ENCODE measurements at regions not wholly inside any gene's neighbourhood (a gene's known extent, or its start where the extent isn't known, plus 50 kb on each side); places are given as distances from the start of the nearest gene placed in this dataset.

DNA sequence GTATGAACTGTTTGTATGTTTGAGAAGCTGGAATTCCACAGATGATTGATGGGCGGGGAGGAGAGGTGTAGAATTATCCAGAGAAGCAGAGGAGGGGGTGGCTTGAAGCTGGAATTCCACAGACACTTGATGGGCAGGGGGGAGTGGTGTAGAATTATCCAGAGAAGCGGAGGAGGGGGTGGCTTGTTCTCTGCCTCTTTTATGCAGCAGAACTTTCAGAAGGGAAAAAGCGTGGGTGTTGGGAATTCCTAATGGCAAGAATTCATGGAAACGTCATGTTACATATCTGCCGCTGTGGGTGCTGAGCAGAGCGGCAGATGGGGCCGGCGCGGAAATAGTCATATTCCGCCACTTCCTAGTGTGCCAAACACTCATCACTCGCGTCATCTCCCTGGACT, 167.9 kb upstream of the KCNG1 start:
- TF ChIP-seq, protein P1, sequence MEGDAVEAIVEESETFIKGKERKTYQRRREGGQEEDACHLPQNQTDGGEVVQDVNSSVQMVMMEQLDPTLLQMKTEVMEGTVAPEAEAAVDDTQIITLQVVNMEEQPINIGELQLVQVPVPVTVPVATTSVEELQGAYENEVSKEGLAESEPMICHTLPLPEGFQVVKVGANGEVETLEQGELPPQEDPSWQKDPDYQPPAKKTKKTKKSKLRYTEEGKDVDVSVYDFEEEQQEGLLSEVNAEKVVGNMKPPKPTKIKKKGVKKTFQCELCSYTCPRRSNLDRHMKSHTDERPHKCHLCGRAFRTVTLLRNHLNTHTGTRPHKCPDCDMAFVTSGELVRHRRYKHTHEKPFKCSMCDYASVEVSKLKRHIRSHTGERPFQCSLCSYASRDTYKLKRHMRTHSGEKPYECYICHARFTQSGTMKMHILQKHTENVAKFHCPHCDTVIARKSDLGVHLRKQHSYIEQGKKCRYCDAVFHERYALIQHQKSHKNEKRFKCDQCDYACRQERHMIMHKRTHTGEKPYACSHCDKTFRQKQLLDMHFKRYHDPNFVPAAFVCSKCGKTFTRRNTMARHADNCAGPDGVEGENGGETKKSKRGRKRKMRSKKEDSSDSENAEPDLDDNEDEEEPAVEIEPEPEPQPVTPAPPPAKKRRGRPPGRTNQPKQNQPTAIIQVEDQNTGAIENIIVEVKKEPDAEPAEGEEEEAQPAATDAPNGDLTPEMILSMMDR (IDR thresholded peaks at IDR 0.05) = no peak
- no peak for TF ChIP-seq POLR2A (IDR thresholded peaks at IDR 0.05)
- TF ChIP-seq EP300 (IDR thresholded peaks at IDR 0.05) = no peak
- no peaks in the 10 kb centered on the region for H3K4me1 ChIP-seq (ENCODE audit: insufficient read depth)
- intact Hi-C loops (cut with DNase I) = no loop called here
- no peaks in the 10 kb centered on the region for H3K9me3 ChIP-seq
- WGBS, 3 donors = 29 to 38% (median 37%) methylated on average over 12 of the region's 12 CpGs
- no peaks in the 10 kb centered on the region for H3K36me3 ChIP-seq
- DNase-seq = no peak
- H3K27ac ChIP-seq = no peak overlapping the region
- no peaks in the 10 kb centered on the region for H3K27me3 ChIP-seq
- H3K4me3 ChIP-seq = no peak overlapping the region

DNA sequence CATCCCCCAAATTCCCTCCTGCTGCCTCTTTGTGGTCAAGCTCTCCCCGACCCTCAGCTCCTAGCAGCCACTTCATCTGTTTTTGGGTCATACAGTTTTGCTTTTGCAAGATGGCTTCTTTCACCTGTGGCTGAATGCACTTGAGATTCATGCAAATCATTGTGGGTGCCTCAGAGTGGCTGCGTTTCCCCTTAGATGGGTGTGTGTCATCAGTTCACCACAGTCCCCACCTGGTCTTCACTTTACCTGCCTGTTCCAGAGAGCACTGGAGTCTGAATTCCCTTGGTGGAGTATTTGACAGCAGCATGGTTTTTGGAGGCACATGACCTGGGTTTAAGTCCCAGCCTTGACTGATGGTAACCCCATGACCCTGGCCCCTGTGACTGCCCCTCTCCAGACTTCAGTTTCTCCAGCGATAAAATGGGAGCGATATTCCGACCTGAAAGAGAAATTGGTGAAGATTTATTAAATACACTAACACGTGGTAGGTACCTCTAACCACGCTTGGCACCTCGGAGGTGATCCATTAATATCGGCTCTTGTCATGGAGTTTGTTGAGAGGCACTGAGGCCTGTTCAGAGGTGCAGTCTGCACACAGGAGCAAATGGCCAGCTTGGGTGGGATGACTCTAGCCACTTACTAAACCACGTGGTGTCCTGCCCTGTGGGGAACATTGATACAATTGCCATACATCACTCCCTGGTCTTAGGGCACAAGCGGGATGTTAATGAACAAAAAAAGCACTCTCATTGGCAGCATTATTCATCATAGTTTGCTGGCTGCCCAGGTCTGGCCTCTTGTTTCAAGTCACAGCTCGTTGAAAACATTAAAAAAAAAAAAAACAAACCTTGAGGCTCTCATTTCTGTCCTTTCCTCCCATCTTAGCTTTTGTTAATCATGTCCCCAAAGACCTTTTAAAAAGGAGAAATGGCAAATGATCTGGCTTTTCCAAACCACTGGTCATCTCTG, 167.2 kb upstream of the KCNG1 start:
- Histone ChIP-seq H3K27ac (no peak overlapping the region), H3K27me3 (no peaks in the 10 kb centered on the region), H3K4me1 (ENCODE audit: insufficient read depth) (no peaks in the 10 kb centered on the region), H3K9me3 (no peaks in the 10 kb centered on the region), H3K36me3 (no peaks in the 10 kb centered on the region), H3K4me3 (no peak overlapping the region)
- intact Hi-C loops (cut with DNase I) = no loop called here
- DNase-seq = no peak
- WGBS, 3 donors = 75 to 78% (median 76%) methylated on average over 12 of the region's 12 CpGs
- TF ChIP-seq, protein P1 (IDR thresholded peaks at IDR 0.05) = no peak
- no peak for TF ChIP-seq POLR2A (IDR thresholded peaks at IDR 0.05)
- no peak for TF ChIP-seq EP300 (IDR thresholded peaks at IDR 0.05)

DNA sequence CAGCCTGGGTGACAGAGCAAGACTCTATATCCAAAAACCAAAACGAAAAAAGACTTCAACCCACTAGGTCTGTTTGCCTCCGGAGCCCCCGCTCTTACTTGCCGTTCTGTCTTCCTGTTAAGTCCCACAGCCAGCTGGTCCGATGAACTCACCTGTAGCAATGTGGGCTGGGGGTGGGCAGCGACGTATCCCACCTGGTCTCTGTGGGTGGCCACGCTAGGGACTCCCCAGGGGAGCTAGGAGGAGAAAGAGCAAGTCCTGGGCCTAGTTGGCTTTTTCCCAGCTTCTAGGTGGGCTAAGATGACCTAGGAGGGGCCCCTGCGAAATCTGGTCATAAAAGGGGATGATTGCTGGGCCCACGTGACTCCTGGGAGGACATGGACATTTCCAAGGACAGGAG, 166.0 kb upstream of the KCNG1 start:
- H3K4me1 ChIP-seq (ENCODE audit: insufficient read depth) = no peaks in the 10 kb centered on the region

DNA sequence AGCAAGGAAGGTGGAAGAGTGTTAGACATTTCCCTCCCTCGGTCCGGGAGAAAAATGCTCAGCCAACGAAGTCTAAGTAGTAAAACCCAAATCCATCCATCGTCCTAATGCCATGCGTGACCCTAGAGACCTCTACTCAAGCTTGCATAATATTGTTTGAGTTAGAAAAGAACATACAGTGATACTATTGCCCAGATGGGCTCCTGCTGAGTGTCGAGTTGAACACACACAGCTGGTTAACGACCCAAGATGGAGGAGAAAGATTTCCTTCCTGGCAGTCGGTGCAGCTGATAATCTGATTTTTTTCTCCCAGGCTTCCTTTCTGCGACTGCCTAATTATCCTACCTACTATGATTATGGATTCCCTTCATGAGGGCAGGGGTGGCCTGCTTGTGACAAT, 164.4 kb upstream of the KCNG1 start:
- intact Hi-C loops (cut with DNase I) = no loop called here
- Histone ChIP-seq H3K4me1 (ENCODE audit: insufficient read depth) (no peaks in the 10 kb centered on the region), H3K9me3 (no peaks in the 10 kb centered on the region), H3K36me3 (no peaks in the 10 kb centered on the region), H3K27me3 (no peaks in the 10 kb centered on the region), H3K27ac (no peak overlapping the region), H3K4me3 (no peak overlapping the region)
- TF ChIP-seq, protein P1 (IDR thresholded peaks at IDR 0.05) = no peak
- TF ChIP-seq EP300 (IDR thresholded peaks at IDR 0.05) (no peak), POLR2A (IDR thresholded peaks at IDR 0.05) (no peak)
- 26 to 33% (median 30%) methylated on average over 9 of the region's 9 CpGs for WGBS, 3 donors
- no peak for DNase-seq

More for the DNA sequence above, 166.0 kb upstream of the KCNG1 start:
- Histone ChIP-seq H3K4me3 (no peak overlapping the region), H3K9me3 (no peaks in the 10 kb centered on the region), H3K36me3 (no peaks in the 10 kb centered on the region), H3K27me3 (no peaks in the 10 kb centered on the region), H3K27ac (no peak overlapping the region)
- DNase-seq = no peak
- intact Hi-C loops (cut with DNase I) = no loop called here
- WGBS, 3 donors = 79 to 81% (median 80%) methylated on average over 10 of the region's 10 CpGs
- no peak for TF ChIP-seq EP300 (IDR thresholded peaks at IDR 0.05)

DNA sequence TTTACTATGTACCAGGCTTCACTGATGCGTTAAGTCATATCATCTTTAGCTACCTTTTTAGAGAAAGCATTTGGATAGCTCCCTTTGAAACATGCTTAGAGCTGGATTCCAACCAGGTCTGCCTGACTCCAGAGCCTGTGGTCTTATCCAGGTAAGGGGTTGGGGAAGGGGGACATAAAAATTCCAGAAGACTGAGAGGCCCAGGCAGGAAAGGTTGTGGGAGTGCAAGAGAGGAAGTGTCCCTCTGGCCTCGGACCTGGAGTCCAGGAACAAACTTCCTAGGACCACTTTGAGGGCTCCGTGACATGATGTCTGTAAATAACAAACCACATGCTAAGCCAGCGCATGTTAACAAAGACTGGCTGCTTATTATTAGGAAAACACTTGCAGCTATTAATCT, 163.0 kb upstream of the KCNG1 start:
- Histone ChIP-seq H3K9me3 (no peaks in the 10 kb centered on the region), H3K27ac (no peak overlapping the region), H3K4me1 (ENCODE audit: insufficient read depth) (no peaks in the 10 kb centered on the region), H3K27me3 (no peaks in the 10 kb centered on the region), H3K4me3 (no peak overlapping the region), H3K36me3 (no peaks in the 10 kb centered on the region)
- intact Hi-C loops (cut with DNase I) = no loop called here
- DNase-seq = no peak
- WGBS, 3 donors = 66 to 68% (median 67%) methylated on average over 4 of the region's 4 CpGs
- TF ChIP-seq EP300 (IDR thresholded peaks at IDR 0.05) (no peak), POLR2A (IDR thresholded peaks at IDR 0.05) (no peak)
- TF ChIP-seq, protein P1 (IDR thresholded peaks at IDR 0.05) = no peak
